Activated effector memory CD4-positive, alpha-beta T cell treated with anti-CD3 and anti-CD28 coated beads, Interleukin-2, amount 50 U/mL, for 16 hours (primary cell): ENCODE measurements at regions not wholly inside any gene's neighbourhood (a gene's known extent, or its start where the extent isn't known, plus 50 kb on each side); places are given as distances from the start of the nearest gene placed in this dataset.

Source experiments
- DNase-seq: peaks from one replicate; pipeline ENCODE4 v3.0.0-alpha.2; 2020

DNA sequence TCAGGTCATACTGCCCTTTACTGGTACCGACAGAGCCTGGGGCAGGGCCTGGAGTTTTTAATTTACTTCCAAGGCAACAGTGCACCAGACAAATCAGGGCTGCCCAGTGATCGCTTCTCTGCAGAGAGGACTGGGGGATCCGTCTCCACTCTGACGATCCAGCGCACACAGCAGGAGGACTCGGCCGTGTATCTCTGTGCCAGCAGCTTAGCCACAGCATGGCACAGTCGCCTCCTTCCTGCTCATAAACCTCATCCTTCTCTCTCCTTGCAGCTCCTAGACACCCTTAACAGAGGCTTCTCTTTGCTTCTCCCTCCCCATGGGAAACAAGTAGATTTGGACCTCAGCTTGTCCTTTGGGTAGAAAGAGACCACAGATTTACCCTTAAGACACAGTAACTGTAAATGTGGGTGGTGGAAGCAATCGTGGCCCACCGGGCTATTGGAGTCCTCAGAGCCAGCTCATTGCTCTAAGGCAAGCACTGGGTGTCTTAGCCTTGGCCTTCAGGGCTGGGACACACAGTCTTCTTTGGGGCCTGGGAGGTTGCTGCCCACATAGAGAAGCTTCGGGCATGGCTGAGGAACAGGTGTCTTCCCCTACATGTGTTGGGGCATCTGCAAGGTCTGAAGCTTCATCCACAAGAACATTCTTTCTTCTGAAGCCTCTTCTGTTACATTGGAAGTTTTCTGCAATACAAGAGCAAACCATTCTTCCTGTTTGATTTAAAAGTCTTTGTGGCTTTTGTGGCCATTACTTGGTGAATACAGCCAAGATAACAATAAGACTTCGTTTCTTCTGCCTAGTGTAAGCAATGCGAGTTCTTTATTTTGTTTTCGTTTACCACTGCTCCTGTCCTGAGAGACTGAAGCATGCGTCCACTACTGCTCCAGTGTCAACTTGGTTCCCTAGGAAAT, 95.5 kb upstream of the PRSS58 start:
- no peak for DNase-seq

DNA sequence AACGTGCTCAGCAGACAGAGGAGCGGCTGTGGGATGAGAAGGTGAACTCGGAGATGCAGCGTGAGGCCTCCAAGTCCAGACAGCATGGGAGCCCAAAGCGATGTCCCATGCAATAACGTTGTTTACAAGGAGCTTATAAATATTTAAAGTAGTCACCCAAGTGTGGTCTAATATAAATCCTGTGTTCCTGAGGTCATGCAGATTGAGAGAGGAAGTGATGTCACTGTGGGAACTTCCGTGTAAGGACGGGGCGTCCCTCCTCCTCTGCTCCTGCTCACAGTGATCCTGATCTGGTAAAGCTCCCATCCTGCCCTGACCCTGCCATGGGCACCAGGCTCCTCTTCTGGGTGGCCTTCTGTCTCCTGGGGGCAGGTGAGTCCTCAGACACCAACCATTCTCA, 94.7 kb upstream of the PRSS58 start:
- DNase-seq: no peak

DNA sequence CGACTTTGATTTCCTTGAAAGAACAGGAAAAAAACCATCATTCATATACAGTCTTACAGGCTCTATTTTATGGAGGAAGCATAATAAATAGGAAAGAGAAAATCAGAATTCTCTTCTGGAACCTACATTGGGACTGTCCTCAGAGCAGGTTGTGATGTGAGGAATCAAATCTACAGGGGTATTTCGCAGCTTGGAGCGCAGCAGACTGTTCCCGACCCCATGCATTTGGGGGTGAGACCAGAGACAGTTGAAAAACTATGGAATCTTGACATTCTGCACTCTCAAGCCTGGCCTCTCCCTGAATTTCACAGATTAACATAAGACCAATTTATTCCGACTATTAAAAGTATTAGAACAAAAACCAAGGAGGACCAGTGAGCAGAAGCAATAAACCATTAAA, 93.3 kb upstream of the PRSS58 start:
- no peak for DNase-seq

DNA sequence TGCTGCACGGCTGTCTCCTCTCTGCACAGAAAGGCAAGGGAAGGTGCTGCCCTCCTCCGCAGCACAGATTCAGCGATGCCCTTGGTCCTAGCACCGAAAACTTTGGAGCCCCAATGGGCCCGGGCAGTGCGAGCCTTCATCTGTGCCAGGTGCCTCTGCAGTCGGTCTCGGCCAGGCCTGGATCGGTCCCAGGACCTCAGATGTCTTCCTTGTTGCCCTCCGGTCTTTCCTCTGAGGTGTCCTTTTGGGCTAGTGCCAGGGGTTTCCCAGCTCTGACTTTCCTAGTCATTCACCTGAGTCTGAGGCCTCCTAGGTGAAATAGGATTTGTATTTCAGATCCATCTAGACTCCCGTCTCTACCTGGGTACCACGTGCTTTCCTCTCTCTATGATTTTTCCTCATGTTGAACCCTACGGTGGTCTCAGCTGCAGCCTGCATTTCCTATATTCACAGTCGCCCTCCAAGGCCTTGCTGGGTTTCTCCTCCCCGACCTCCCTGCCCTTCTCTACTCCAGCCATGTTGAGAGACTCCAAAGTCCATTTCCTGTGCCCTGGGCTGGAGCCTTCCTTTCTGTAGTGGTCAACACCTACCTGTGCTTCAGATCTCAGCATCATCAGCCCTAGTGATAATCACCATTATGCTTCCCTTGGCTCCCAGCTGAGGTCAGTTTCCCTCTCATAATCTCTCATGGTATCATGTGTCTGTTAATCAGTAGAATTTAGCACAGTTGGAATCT, 92.0 kb upstream of the PRSS58 start:
- DNase-seq: no peak

DNA sequence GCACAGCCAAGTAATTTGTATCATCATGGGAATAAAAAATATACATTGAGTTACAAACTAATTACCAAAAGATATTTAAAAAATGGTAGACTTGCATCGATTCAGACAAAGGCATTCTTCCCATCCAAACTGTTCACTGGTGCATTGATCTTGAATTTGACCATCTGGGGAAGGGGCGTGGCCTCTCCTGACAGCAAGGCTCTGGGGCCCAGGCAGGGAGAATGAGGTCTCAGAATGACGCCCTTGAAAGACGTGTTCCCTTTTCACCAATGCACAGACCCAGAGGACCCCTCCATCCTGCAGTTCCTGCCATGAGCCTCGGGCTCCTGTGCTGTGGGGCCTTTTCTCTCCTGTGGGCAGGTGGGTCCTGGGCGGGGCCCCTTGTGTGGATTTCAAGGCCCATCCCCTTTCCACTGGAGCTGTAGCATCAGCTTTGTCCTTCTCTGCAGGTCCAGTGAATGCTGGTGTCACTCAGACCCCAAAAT, 91.1 kb upstream of the PRSS58 start:
- DNase-seq: no peak

DNA sequence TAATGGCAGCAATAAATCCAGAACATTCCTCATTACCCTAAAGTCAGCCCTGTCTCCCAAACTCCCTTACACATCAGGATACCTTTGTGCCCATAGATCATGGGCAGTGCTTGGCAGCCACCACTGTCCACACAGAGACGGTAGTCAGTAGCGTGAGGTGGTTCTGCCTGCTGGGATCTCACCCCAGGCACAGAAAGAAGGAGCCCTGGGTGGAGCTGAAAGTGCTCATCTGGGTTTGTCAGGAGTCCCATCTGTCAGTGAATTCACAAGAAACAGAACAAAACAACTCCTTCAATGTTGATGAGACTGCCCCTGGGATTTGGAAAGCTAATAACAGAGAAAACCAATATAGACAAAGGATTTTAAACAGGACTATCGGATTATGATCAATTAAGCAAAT, 90.2 kb upstream of the PRSS58 start:
- no peak for DNase-seq

DNA sequence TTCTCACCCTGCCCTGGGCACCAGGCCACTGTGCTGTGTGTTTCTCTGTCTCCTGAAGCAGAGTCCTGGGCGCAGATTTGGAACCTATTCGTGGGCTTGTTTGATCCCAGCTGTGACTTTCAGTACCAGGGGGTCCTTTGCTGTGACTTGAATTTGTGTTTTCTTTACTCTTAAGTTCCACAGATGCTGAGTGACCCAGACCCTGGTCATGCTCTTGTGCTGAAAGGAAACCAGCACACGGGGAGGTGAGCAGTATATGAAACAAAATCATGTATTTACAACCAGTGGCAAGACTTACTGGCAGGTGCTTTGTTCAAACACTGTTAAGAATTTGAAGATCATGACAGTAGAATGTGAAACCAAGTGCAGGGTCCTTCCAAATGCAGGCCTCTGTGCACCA, 89.2 kb upstream of the PRSS58 start:
- no peak for DNase-seq

DNA sequence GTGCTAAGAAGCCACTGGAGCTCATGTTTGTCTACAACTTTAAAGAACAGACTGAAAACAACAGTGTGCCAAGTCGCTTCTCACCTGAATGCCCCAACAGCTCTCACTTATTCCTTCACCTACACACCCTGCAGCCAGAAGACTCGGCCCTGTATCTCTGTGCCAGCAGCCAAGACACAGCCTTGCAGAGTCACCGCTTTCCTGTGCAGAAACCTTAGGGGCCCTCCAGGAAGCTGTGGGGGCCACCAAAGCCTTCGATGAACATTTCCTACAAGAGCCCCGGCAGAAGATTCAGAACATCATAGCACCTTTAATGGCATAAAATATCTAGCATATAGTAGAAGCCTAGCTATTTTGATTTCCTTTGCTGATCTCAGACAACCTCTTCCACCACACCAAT, 88.0 kb upstream of the PRSS58 start:
- peak; percentile 79 for DNase-seq

DNA sequence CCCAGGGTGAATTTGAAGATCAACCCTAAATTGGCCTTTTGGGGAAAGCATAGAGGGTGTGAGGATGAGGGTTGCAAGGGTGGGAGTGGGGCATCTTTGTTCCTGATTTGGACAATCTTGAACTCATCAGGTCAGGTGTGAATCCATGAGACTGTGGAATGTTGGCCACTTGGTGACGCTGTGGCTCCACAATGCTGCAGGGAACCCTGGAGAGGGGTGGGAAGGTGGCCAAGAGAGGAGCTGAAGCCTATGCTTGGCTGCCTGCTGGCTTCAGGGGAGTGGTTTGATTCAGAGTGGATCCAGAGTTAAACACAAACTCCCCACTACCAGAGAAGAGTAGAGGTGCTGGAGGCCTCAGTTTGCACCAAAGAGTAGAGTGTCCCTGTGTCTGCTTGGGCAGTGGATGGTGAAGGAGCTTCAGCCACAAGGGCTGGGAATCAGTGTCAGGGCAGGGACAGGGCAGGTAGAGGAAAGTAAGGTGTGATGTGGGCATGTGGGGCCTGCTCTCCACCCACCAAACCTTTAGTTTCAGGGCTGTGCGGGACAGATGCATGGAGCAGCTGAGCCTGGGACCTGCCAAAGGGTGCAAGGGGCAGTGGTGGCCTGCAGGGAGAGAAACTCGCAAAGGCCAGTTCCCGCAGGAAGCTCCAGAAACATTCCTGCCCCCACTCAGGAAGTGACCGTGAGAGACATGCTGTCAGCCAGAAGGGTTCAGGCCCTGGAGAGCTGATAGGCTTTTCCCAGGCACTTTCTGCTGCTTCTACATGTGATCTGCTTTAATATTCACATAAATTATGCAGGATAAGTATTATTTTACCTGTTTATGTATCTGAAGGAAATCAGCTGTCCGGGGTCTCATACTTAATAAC, 81.0 kb upstream of the PRSS58 start:
- DNase-seq: no peak

DNA sequence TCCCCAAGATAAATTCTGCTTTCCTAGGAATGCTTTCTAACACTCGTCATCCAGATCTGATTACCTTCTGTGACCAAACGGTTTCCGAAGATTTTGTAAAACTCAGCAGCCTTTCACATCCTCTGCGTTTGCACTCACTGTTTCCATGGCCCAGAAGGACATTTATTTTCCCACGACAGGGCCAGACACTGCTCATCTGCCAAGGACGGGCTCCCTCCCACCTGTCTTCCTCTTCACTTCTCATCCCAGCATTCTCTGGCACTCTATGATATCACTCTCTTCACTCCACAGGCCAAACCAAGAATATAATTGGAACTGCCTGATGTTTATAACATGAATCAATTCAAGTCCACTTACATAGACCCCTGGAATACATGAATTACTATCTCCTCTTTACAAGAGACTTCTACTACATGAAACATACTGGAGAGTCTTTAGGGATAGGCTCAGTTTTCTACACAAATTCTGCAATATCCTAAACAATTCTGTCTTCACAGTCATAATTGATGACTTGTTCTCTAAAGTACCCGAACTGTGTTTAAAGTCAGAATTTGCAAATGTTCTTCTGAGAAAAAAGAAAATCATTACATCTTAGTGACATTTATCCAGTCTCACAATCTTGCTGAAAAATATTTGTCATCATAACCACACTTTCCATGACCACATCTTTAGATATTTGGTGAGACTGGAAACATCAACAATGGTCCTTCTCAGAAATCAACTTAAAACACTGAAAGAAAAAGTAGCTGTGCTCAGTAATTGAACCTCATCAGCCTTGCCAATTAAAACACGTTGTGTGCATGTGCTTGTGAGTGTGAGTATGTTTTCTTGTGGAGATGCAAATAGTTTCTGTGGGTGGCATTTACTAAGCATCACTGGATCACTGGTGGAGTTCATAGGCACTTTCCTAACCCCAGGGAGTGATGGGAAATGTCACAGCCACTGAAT, 79.5 kb upstream of the PRSS58 start:
- no peak for DNase-seq

DNA sequence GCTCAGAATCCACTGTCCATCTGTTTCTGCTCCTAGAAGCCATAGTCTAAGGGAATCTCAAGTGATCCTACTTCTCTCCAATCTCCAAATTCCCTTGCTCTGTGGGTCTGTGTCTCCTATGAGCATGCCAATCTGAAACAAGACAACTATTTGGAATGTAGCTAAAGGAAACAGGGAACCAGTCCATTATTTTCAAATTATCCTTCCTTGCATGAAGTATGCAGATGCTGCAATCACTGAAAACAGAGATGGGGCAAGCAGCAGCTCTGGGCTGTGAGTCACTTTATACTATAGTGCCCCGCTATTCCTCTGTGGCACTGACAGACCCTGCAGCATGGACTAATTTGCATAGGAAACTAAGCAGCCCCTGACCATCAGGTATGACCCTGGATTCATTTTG, 76.9 kb upstream of the PRSS58 start:
- DNase-seq: no peak

DNA sequence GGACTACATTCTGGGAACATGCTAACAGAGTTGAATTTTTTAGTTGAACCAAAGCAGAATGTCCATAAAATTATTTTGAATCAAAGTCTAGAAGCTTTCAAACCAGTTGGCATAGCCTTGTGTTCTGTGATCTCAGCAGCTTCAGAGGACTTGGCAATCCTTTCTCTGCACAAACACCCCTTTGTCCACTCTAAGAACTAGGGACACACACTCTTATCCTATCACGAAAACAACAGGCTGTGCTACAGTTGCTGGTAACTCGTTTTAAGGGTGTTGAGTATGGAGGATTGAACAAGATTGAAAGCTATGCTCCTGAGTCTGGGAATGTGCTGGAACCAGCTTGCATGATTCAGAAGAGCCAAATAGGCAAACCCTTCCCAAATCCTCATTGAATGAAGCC, 76.4 kb upstream of the PRSS58 start:
- no peak for DNase-seq

DNA sequence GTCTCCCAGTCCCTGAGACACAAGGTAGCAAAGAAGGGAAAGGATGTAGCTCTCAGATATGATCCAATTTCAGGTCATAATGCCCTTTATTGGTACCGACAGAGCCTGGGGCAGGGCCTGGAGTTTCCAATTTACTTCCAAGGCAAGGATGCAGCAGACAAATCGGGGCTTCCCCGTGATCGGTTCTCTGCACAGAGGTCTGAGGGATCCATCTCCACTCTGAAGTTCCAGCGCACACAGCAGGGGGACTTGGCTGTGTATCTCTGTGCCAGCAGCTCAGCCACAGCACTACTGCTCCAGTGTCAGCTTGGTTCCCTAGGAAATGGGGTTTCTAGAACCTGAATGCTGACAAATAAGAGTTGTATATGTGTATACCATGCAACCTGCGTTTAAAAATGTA, 74.6 kb upstream of the PRSS58 start:
- no peak for DNase-seq

DNA sequence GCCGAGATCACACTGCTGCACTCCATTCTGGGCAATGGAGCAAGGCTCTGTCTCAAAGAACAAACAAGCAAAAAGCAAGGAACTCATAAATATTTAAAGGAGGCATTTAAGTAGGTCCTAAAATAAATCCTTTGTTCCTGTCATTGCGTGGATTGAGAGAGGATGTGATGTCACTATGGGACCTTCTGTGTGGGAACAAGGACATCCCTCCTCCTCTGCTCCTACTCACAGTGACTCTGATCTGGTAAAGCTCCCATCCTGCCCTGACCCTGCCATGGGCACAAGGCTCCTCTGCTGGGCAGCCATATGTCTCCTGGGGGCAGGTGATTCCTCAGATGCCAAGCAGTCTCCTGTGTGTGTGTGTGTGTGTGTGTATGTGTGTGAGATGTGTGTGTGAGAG, 74.1 kb upstream of the PRSS58 start:
- no peak for DNase-seq

DNA sequence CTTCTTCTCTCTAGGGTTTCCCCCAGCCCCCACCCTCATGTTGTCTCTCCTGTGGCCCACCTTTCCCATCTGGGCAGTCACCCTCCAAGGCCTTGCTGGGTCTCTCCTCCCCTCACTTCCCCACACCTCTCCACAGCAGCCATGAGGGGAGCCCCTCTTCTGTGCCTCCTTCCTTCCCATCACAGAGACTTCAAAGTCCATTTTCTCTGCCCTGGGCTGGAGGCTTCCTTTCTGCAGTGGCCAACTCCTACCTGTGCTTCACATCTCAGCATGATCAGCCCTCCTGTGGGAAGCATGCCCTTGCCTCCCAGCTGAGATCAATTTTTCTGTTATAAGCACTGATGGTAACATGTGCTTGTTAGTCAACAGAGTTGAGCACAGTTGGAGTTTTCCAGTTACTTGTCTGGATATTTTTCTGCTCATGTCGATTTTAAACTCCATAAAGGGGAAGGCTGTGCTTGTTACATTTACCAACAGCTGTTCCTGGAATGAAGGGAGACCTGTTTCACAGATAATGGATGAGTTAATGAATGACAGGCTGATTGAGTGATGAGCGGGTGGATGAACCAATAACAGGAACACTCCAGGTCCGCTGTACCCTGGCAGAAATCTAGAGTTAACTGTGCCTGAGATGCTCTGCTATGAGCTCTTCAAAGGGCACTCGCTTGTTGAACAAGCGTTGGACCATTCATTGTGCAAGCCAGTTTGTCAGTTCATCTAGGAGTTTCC, 71.4 kb upstream of the PRSS58 start:
- no peak for DNase-seq

DNA sequence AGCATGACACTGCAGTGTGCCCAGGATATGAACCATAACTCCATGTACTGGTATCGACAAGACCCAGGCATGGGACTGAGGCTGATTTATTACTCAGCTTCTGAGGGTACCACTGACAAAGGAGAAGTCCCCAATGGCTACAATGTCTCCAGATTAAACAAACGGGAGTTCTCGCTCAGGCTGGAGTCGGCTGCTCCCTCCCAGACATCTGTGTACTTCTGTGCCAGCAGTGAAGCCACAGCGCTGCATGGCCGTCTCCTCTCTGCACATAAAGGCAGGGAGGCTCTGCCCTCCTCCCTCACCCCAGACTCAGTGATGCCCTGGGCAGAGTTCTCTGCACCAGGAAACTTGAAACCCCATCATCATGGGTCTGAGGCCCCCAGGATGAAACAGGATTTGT, 70.7 kb upstream of the PRSS58 start:
- no peak for DNase-seq

DNA sequence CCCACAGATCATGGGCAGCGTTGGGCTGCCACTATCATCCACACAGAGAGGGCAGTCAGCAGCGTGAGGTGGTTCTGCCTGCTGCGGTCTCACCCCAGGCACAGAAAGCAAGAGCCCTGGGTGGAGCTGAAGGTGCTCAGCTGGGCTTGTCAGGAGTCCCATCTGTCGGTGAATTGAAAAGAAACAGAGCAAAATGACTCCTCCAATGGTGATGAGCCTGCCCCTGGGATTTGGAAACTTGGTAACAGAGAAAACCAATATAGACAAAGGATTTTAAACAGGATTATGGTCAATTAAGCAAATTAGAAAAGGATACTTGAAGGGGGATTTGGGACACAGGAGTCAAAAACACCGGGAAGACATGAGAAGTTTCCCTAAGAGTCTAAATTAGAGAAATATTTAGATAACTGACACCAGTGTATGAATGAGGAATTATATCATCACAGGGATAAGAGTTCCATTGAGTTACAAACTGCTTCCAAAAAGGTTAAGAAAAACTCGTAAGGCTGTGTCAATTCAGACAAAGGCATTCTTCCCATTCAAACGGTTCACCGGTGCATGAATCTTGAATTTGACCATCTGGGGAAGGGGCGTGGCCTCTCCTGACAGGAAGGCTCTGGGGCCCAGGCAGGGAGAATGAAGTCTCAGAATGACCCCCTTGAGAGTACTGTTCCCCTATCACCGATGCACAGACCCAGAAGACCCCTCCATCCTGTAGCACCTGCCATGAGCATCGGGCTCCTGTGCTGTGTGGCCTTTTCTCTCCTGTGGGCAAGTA, 70.0 kb upstream of the PRSS58 start:
- DNase-seq: no peak

DNA sequence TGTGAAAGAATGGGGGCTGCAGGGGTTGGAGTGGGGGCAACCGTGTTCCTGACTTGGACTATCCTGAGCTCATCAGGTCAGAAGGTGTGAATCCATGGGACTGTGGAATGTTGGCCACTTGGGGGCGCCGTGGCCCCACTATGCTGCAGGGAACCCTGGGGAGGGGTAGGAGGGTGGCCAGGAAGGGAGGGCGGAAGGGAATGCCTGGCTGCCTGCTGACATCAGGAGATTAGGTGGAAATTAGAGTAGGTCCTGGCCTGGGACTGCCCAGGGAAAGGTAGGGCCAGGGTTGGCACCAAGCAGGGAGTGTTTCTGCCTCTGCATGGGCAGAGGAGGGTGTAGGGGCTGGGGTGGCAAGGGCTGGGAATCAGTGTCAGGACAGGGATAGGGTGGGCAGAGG, 65.8 kb upstream of the PRSS58 start:
- DNase-seq: peak; percentile 79

DNA sequence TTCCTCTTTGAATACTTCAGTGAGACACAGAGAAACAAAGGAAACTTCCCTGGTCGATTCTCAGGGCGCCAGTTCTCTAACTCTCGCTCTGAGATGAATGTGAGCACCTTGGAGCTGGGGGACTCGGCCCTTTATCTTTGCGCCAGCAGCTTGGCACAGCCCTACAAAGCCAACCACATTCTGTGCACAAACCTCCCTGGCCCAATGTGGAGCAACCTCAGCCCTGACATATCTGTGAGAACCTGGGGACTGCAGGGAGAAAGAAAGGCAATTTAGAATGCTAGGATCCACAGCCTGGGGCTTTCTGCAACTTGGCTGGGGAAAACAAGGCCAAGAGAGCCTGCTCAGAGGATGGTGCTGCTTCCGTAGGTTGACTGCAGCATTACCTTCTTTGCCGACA, 63.5 kb upstream of the PRSS58 start:
- DNase-seq: no peak

DNA sequence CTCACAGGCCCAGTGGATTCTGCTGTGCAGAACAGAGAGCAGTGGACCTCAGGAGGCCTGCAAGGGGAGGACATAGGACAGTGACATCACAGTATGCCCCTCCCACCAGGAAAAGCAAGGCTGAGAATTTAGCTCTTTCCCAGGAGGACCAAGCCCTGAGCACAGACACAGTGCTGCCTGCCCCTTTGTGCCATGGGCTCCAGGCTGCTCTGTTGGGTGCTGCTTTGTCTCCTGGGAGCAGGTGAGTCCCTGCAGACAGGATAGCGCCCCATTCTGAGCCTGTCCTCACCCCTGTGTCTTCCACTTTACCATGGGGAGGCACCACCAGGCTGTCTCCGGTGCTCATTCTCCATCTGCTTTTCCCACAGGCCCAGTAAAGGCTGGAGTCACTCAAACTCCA, 63.0 kb upstream of the PRSS58 start:
- no peak for DNase-seq

DNA sequence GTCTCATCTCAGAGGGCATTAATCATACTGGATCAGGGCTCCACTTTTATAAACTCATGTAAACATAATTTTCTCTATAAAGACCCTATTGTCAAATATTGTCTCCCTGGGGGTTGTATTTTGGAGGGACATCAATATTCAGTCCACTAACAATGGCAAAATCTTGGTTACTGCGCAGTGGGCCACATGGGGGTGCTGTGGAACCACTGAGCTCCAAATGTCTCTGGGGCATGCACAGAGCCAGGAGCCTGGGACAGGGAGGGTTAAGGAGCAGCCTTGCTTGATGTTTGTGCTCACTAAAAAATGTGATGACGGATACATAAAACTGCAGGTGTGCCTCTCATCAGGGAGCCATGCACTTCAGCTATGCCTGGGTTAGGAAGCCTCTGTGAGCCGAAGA, 62.1 kb upstream of the PRSS58 start:
- peak; percentile 78 for DNase-seq
